Activated CD4-positive, alpha-beta T cell treated with anti-CD3 and anti-CD28 coated beads, Interleukin-2, amount 50 U/mL, for 1 hour (primary cell): ENCODE measurements at regions not wholly inside any gene's neighbourhood (a gene's known extent, or its start where the extent isn't known, plus 50 kb on each side); places are given as distances from the start of the nearest gene placed in this dataset.

Experiments used
- DNase-seq: peaks from one replicate; pipeline ENCODE4 v3.0.0-alpha.2; 2020

DNA sequence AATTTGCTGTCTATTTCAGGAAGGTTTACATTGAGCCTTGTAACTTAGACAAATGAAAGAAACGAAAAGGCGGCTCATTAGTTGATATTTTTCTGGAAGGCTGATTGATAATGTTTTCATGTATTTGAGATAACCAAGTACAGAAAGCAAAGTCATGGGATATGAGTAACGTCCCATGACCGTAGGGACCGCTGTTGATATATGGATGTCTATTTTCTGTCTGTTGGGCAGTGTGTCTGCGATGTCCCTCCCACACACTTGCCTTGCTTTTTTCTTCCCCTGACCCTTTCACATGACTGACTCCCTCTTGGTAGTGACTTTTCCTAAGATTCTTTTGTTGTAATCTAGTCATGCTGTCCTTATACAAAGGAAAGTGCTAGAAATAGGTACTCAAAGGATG lies 57.0 kb upstream of the GPR158 start:
- DNase-seq, result no peak

DNA sequence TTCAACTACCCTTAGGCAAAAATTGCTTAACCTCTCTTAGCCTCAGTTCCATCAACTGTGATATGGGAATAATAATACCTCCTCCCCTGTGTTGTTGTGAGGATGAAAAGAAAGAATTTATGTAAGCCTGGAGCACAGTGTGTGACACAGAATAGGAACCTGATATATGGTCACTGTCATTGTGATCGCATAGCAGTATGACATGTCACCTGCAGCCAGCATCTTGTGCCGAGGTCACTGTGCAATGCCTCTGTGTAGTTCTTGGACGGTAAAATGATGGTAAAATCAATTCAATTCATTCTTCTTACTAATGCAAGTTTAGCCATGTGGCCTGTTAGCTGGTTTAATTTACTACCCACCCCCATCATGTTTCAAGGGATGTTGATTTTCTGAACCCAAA lies 54.6 kb upstream of the GPR158 start:
- no peak for DNase-seq
